IPS-NIHi7 (cell line): ENCODE measurements at regions not wholly inside any gene's neighbourhood (a gene's known extent, or its start where the extent isn't known, plus 50 kb on each side); places are given as distances from the start of the nearest gene placed in this dataset.

Experiments used
- DNase-seq: peaks from one replicate; pipeline ENCODE4 v3.0.0; 2012; ENCODE audit warnings: mixed read lengths; ENCODE audit errors: extremely low spot score

DNA sequence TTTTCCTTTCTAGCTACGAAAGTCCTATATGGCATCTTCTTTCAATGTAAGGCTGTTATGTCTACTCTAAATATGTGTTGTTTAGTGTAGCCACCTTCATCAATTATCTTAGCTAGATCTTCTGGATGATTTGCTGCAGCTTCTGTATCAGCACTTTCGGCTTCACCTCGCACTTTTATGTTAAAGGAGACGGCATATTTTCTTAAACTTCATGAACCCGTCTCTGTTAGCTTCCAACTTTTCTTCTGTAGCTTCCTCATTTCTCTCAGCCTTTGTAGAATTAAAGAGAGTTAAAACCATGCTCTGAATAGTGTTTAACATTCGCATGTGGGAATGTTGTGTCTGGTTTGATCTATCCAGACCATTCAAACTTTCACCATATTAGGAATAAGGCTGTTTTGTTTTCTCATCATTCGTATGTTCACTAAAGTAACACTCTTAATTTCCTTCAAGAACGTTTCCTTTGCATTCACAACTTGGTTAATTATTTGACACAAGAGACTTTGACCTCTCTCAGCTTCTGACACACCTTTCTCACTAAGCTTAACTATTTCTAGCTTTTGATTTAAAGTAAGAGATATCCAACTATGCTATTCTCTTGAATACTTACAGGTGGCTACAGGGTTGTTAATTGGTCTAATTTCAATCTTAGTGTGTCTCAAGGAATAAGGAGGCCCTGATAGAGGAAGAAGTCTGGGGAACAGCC lies 476.8 kb downstream of the GABRG1 start:
- DNase-seq = no peak

DNA sequence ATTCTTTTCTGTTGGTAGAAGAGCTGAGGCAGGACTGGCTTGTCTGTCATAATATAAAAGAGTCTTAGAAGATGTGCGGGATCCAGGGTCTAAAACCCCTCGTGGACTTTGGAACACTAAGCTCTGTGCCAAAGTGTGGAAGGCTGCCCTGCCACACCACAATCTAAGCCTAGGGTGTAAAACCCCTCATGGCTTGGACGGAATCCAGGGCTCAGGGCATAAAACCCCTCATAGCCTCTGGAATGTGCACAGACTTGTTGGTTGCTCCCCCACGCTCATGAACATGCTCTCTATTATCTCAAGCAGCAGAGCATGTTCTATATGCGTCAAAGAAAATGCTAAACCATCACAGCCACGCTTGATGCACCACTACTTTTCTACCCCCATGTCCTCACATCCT lies 483.6 kb downstream of the GABRG1 start:
- no peak for DNase-seq

DNA sequence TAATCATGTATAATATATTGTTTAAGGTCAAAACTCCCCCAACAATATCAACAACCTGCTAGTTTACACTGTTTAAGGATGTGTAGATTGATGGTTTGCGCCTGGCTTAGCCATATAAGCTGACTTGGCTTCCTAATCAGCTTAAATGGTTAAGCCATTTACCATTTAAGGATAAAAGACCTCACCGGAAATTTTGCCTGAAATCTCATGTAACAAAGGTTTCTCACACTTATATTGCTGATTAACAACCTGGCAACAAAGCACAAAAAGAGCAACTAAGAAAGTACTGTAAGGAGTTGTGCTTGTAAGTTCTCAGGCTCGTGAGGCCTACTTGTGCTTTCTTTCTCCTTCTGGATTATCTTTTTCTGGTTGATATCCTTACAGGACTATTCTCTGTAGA lies 485.2 kb downstream of the GABRG1 start:
- no peak for DNase-seq

DNA sequence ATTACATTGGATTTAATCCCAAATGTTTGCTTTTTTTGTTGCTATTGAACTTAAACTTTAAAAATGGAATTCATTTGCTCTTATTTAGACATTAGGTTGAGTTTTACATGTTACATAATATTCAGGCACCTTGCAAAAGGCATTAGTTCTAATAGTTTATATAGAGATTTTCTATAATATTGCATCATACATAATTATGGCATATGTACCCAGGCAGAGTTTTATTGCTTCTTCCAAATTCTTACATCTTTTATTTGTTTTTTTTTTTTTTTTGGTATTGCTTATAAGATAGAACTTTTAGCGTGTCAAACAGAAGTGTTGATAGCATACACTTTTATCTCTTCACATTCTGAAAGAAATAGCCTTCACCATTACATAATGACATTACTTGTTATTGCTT lies 487.7 kb downstream of the GABRG1 start:
- no peak for DNase-seq

DNA sequence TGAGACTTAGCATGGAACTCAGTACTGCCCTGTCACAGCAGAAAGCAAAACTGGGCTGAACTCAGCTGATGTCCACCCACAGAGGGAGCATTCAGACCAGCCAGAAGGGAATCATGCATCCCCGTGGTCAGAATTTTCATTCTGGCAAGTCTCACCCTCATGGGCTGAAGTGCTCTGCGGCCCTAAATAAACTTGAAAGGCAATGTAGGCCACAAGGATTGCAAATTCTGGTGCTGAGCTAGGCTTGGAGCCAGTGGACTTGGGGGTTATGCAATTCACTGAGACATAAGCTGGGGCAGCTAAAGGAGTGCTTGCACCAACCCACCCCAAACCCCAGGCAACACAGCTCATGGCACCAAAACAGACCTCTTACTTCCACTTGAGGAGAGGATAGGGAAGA lies 494.1 kb downstream of the GABRG1 start:
- no peak for DNase-seq

DNA sequence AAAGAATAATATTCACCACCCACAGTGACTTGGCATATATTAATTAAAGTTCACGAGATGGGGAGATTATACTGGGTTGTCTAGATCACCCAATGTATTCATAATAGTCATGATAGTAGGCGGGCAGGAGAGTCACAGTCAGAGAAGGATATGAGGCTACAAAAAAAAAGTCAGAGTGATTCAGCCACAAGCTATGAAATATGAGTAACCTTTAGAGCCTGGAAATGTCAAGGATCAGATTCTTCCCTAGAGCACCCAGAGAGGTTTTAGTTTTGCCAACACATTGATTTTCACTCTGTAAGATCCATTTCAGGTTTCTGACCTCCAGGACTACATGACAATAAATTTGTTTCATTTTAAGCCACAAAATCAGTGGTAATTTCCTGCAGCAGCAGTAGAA lies 501.9 kb downstream of the GABRG1 start:
- DNase-seq = no peak

DNA sequence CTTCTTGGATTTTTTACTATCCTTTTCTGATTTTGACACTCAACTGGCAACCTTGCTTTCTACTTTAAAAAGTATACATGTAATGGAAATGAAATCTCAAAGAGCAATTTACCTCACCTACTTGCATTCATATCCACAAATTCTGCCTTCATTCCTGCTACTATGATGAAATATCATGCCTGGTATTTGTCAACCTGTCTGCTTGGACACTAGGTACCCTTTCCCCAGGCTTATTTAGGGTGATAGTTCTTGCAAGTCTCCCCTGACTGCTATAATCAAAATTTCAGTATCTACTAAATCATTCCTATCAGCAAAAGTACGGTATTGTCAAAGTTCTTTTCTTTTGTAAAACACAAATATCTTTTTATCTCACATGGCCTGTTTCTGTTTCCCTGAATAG lies 503.0 kb downstream of the GABRG1 start:
- no peak for DNase-seq

DNA sequence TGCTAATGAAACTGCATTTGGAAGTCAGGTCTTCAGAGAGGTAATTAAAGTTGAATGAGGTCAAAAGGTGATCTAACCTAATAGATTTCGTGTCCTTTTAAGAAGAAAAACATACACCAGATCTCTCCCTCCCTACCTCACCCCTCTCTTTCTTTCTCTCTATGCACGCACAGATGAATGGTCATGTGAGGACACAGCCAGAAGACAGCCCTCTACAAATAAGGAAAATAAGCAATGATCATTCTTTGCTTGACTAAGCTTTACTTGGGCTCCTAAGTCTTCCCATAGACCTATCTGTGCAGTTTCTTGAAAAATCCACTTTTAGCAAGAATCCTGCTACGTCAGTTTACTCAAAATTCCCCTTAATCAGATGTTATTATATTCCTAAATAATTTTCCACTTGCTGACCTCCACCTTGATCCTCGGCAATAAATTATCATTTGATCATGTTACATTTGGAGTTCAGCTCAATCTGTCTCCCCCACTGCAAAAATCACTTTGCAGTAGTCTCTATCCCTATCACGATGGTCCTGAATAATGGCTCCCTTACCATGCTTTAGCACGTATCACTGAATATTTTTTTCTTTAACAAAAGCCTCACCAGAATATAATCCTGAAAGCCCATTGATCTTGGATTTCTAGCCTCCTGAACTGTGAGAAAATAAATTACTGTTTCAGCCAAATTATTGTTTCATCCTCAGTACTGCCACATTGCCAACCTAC lies 527.3 kb downstream of the GABRG1 start:
- no peak for DNase-seq

DNA sequence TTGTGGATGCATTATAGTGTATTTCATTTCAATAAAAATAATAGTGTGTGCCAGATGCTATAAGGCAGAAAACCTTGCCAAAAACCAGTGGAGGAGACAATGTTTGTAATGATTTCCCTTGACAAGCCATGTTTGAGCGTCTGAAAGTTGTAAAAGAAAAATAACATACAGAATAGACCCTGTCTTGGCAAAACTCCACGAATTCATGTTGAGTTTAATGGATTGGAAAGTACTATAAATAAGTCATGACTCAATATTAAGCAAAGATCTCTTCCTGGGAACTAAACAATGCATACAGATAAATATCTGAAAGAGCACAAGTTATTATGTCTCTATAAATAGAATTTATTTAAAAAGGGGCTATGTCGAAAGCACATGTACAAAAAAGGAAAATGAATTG lies 543.5 kb downstream of the GABRG1 start:
- no peak for DNase-seq

DNA sequence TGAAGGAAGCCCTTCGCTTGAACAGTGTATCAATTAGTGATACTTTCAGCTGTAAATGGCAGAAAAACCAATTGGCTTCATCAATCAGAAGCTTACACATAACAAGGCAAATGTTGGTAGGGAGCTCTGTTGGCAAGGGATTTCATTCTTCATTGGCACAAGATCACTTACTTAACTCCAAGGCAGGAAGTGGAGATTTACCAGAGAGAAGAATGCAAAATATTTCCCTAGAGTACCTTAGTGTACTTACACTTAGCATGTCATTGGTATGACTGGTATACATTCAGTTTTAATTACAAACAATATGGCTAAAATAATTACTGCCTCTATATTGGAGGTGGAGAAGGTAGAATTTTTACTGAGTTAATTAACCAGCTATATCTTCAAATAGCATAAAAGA lies 545.0 kb downstream of the GABRG1 start:
- no peak for DNase-seq

DNA sequence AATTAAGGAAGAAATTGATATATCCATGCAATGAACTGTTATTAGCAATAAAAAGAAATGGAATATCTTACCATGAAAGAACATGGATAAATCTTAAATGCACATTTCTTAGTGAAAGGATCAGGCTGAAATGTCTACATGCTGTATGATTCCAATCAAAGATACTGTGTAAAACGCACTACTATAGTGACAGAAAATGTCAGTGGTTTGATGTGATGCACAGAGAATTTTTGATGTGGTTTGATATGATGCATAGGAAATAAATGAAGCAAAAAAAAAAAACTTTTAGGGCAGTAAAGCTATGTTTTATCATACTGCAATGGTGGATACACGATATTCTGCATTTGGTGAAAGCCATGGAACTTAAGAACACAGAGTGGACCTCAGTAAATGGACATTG lies 547.6 kb downstream of the GABRG1 start:
- DNase-seq = no peak

DNA sequence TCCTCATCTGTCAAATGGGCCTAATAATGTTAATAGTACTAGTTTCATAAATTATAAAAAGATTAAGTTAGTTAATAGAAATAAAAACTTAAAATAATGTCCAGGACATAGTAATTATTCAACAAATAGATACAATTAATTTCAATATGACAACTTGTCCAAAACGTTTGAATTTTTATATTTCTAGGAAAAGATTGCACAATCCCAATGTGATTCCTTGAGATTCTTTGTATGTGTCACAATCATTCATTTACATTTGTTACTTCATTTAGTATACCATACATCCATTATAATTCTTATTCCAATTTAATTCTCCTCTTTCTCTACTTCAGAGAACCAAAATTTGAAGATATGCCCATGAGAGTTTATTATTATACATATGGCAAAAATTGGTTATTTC lies 554.2 kb downstream of the GABRG1 start:
- no peak for DNase-seq

DNA sequence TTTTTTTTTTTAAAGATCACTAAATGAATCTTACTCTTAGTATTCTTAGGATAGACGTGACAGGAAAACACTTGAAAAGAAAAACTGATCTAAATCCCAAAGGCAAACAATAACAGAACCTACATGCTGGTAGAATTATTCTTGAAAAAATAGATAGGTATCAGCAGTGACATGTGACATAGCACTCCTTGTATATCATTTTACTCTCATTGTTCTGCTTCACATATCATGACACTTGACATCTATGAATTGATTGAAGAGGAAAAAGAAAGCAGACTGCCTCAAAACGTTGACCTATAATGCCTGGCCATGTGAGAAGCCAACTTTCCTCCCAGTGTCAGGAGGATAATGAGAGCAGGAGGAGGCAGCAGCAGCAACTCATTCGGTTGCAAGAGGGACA lies 555.2 kb downstream of the GABRG1 start:
- DNase-seq = no peak

DNA sequence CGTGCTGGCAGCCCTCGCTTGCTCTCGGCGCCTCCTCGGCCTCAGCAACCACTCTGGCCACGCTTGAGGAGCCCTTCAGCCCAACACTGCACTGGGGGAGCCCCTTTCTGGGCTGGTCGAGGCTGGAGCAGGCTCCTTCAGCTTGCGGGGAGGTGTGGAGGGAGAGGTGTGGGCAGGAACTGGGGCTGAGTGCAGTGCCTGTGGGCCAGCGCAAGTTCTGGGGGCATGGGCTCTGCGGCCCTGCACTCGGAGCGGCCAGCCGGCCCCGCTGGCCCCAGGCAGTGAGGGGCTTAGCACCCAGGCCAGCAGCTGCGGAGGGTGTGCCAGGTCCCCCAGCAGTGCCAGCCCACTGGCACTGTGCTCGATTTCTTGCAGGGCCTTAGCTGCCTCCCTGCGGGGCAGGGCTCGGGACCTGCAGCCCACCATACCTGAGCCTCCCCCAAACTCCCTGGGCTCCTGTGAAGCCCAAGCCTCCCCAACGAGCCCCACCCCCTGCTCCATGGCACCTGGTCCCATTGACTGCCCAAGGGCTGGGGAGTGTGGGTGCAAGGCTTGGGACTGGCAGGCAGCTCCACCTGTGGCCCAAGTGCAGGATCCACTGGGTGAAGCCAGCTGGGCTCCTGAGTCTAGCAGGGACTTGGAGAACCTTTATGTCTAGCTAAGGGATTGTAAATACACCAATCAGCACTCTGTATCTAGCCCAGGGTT lies 556.8 kb downstream of the GABRG1 start:
- no peak for DNase-seq

DNA sequence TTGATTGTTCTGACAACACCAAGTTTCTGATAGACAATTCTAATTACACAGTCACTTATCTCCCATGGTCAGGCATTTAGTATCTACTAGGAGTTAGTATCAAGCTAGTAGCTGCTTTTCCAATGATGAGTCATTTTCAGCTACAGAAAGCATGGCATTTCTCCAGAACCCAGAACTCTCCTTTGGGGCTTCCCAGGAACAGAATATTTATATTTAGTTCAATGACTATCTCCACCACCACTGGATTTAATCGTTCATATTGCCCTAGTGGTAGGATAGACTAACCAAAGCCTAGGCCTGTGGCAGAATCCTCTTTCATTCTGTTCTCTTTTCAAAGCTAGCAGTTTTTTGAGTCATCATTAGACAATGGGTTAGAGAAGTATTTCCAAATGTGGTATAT lies 569.4 kb downstream of the GABRG1 start:
- DNase-seq = no peak

DNA sequence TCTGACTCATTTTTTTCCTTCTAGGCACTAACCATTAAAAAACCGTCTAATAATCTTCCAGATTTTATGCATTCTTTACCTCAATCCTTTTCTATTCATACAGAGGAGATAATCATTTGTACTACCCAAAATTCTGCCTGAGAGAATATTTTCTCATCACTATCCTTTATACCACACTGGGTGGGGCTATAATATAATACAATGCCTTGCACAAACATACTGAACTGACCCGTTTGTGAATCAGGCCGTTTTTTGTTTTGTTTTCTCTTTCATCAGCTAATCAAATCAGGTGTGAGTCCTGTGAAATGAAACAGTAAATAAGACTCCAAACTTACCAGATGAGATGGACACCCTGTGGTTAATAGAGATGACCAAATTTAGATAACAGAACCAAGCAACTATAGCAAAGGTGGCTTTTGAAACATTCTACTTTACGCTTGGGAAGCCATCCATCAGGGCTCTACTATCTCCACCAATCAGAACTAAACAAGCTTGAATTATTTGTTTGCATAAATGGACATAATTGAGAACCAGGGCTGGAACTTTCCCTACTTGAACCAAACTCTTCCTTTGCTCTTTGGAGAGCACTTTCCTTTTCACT lies 573.0 kb downstream of the GABRG1 start:
- DNase-seq = no peak

DNA sequence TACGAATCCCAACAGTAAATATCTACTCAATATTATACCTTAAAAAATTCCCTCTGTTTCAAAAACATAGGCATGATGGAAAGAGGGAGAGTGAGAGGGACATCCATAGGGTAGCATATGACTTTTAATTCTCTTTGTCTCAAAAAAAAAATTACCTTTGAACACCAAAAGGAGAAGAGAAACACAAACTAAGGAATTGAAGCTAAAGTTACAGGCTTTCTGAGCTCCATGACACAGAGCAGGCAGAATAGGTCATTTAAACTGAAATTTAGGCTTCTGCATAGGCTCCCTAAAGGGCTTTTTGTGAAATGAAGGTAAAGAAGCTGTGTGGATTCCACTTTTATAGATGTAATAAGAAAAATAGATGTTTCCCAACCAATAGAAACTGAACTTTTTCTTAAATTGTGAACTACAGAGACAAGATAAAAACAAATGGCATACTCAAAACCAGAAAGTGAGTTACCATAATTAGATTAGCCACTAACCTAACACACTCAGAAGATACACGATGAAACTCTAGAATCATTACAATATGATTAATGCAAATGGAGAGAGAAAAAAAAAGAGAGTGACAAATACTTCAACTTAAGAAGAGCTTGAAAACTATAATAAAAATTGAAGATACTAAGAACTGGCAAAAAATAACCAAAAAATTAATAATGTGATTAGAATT lies 584.6 kb downstream of the GABRG1 start:
- DNase-seq = no peak

DNA sequence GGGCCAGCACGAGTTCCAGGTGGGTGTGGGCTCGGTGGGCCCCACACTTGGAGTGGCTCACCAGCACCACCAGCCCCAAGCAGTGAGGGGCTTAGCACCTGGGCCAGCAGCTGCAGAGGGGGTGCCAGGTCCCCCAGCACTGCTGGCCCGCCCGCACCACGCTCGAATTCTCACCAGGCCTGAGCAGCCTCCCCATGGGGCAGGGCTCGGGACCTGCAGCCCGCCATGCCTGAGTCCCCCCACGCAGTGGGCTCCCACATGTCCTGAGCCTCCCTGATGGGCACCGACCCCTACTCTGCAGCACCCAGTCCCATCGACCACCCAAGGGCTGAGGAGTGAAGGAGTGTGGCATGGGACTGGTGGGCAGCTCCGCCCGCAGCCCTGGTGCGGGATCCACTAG lies 593.4 kb downstream of the GABRG1 start:
- no peak for DNase-seq

DNA sequence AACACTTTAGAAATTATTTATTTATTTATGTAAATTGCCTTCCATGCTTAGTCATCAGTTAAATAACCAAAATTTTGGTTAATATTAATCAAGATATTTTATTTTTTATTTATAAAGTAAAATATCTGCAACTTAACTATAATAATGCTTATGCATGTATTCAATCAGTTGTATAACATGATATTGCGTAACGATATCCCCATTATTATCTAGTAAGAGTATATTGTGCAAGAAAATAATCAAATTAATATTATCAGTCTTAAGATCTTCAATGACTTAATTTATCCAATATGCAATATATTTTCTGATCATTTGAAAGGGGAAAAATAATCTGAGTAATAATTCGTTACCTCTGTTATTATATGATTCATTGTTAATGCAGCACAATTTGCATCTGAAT lies 596.7 kb downstream of the GABRG1 start:
- DNase-seq = no peak

DNA sequence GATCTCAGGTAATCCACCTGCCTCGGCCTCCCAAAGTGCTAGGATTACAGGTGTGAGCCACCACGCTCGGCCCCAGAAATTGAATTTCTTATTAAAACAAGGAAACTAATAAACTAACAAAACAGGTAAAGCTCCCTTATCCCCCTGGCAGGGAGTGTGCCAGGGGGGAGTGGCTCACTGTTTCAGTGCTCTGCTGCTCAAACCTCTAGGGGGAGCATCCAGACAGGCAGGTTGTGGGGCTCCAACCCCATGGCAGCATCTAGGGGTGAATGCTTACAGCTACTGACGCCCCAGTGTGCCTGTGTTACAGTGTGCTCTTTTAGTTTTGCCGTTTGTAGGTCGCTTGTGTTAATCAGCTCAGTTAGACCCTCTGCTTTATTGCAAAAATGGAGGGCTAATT lies 605.0 kb downstream of the GABRG1 start:
- DNase-seq = no peak

DNA sequence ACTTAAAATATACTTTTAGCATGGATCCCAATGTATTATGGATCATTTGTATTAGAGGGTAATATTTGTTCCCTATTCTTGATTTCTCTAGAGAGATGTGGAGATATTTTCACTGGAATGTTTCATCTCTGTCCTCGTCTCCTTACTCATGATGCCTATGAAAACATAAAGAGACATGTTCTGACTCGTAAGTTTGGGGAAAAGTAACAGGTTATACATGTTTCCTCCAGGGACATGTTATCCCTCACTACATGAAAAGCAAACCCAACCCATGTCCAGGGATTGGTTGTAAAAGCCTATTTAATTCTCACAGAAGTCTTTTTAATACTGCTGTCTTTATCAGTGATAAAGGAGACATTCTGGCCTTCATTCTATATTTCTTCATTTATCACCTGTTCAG lies 621.4 kb downstream of the GABRG1 start:
- DNase-seq = no peak

DNA sequence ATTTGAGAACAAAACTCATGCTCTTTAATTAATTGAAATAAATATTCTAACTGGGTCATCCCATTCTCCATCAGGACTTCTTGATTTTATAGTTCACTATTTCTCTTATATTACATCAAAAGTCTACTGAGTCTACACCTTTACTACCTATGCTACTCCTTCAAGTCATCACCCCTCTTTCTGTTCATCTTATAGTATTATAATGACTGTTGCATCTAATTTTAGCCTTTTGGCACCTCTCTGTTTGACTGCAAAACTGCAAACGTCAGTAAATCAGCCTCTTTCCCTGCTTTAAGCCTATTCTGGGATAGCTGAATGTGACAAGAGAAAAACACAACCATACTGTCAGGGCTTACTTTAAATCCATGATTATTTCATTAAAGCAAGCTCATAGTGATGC lies 639.1 kb downstream of the GABRG1 start:
- no peak for DNase-seq
